Trophoblast cell (in vitro differentiated cells and primary cell): ENCODE measurements at regions not wholly inside any gene's neighbourhood (a gene's known extent, or its start where the extent isn't known, plus 50 kb on each side); places are given as distances from the start of the nearest gene placed in this dataset.

Experiments used
- DNase-seq, 2 donors: peaks; one replicate each; pipeline ENCODE4 v3.0.0-alpha.2; 2016
- H2AFZ ChIP-seq: 2 replicates; pipeline ENCODE4 v1.6.1; 2013; ENCODE audit warnings: low read length, moderate library complexity, mild to moderate bottlenecking; ENCODE audit not compliant: insufficient read depth, poor library complexity
- H2AK5ac ChIP-seq: 2 replicates; pipeline ENCODE4 v1.6.1; 2013; ENCODE audit warnings: mild to moderate bottlenecking, low read length
- H2BK120ac ChIP-seq: 2 replicates; pipeline ENCODE4 v1.6.1; 2013; ENCODE audit warnings: low read length, mild to moderate bottlenecking, moderate library complexity; ENCODE audit not compliant: insufficient read depth, poor library complexity
- H2BK12ac ChIP-seq: 2 replicates; pipeline ENCODE4 v1.6.1; 2013; ENCODE audit warnings: mild to moderate bottlenecking, low read length, moderate library complexity
- H2BK5ac ChIP-seq: 2 replicates; pipeline ENCODE4 v1.6.1; 2013; ENCODE audit warnings: low read length, low read depth, moderate library complexity, mild to moderate bottlenecking; ENCODE audit not compliant: poor library complexity
- H3K14ac ChIP-seq: 2 replicates; pipeline ENCODE4 v1.6.1; 2013; ENCODE audit warnings: mild to moderate bottlenecking, low read length
- H3K18ac ChIP-seq: 2 replicates; pipeline ENCODE4 v1.6.1; 2013; ENCODE audit warnings: mild to moderate bottlenecking, low read length
- H3K23ac ChIP-seq: 2 replicates; pipeline ENCODE4 v1.6.1; 2013; ENCODE audit warnings: low read length
- H3K27ac ChIP-seq: 2 replicates; pipeline ENCODE4 v1.5.1; 2013; ENCODE audit warnings: low read depth, mild to moderate bottlenecking, inconsistent platforms, low read length, moderate library complexity
- H3K27me3 ChIP-seq: 2 replicates; pipeline ENCODE4 v1.6.1; 2013; ENCODE audit warnings: inconsistent platforms, mild to moderate bottlenecking, low read length, moderate library complexity; ENCODE audit not compliant: insufficient read depth
- H3K36me3 ChIP-seq, 2 experiments: 1 replicate in 1 of 2; 2 replicates in 1 of 2; pipeline ENCODE4 v1.6.1; 2013; ENCODE audit warnings: low read length in 2 of 2, mild to moderate bottlenecking in 2 of 2, moderate library complexity in 1 of 2; ENCODE audit not compliant: insufficient read depth in 2 of 2, control insufficient read depth in 1 of 2
- H3K4ac ChIP-seq: 2 replicates; pipeline ENCODE4 v1.6.1; 2013; ENCODE audit warnings: low read depth, mild to moderate bottlenecking, low read length, moderate library complexity
- H3K4me1 ChIP-seq, 2 experiments: 1 replicate in 1 of 2; 2 replicates in 1 of 2; pipeline ENCODE4 v1.6.1; 2013; ENCODE audit warnings: low read length in 2 of 2, mild to moderate bottlenecking in 2 of 2, moderate library complexity in 1 of 2; ENCODE audit not compliant: insufficient read depth in 2 of 2, control insufficient read depth in 1 of 2
- H3K4me2 ChIP-seq: 2 replicates; pipeline ENCODE4 v1.6.1; 2013; ENCODE audit warnings: inconsistent platforms, mild to moderate bottlenecking, low read length, moderate library complexity
- H3K4me3 ChIP-seq: 2 replicates; pipeline ENCODE4 v1.5.1; 2013; ENCODE audit warnings: mild to moderate bottlenecking, low read depth, low read length, inconsistent platforms
- H3K79me1 ChIP-seq: one replicate; pipeline ENCODE4 v1.6.1; 2013; ENCODE audit warnings: low read length
- H3K79me2 ChIP-seq: 2 replicates; pipeline ENCODE4 v1.6.1; 2013; ENCODE audit warnings: low read length, mild to moderate bottlenecking; ENCODE audit not compliant: control insufficient read depth, insufficient read depth, poor library complexity
- H3K9ac ChIP-seq: 2 replicates; pipeline ENCODE4 v1.6.1; 2013; ENCODE audit warnings: mild to moderate bottlenecking, low read length
- H3K9me3 ChIP-seq: 2 replicates; pipeline ENCODE4 v1.6.1; 2013; ENCODE audit warnings: low read depth, mild to moderate bottlenecking, control low read depth, inconsistent platforms, low read length; ENCODE audit not compliant: insufficient read depth
- H4K12ac ChIP-seq: 2 replicates; pipeline ENCODE4 v1.6.1; 2013; ENCODE audit warnings: low read depth, mild to moderate bottlenecking, low read length, moderate library complexity
- H4K8ac ChIP-seq: 2 replicates; pipeline ENCODE4 v1.6.1; 2013; ENCODE audit warnings: low read depth, mild to moderate bottlenecking, low read length, moderate library complexity
- H4K91ac ChIP-seq: one replicate; pipeline ENCODE4 v1.6.1; 2013; ENCODE audit warnings: low read depth, mild to moderate bottlenecking, low read length, moderate library complexity
- WGBS: extraction: QIAGEN DNeasy Blood & Tissue Kit; methylation state at CpG from one replicate; pipeline ENCODE4 v1.1.7; 2013; ENCODE audit warnings: missing lambda C conversion rate; ENCODE audit not compliant: insufficient read length, insufficient coverage; ENCODE audit errors: extremely low coverage; 5-methylcytosine and 5-hydroxymethylcytosine counted together

DNA sequence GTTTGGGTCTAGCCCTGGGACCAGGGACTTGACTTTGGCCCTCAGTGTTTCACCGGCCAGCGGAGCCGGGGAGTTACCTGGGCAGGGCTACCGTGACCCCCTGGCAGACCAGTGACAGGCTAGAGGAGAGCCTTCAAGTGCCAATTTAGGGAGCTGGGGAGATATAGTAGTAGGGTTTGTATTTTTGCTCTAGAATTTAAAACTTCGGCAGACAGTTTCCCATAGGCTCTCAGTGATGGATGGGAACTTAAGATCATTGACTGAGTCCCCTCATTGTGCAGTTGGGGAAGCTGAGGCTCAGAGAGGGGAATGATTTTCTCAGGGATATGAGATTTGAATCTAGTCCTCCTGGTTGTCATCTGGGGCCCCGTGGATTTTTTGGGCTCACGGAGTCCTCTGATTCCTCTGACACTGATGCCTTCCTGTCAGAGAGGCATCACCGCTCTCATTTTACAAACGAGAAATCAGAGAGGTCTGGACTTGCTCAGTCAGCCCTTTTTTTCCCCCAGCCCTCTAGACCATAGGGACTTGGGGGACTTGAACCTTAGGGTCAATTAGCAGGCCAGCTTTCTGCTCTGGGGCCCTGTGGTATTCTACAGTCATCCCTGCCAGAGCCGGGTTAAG lies 58.3 kb upstream of the ACOT11 start:
- Histone ChIP-seq H2AFZ (no peak overlapping the region), H3K18ac (no peak overlapping the region), H3K36me3 (no peaks in the 10 kb centered on the region), H2BK120ac (peak overlapping the region; percentile 43), H4K8ac (peak overlapping the region; percentile 39), H3K4me1 (peaks cover 14 to 19% of the 10 kb centered on the region in 2 experiments), H3K4me2 (no peak overlapping the region), H2AK5ac (no peak overlapping the region), H3K79me1 (peaks cover 20% of the 10 kb centered on the region), H2BK5ac (peak overlapping the region; percentile 47), H3K4ac (no peak overlapping the region), H3K79me2 (peaks cover 4% of the 10 kb centered on the region), H3K23ac (no peak overlapping the region), H3K9me3 (no peaks in the 10 kb centered on the region), H3K27me3 (no peaks in the 10 kb centered on the region), H3K27ac (no peak overlapping the region), H4K12ac (peak overlapping the region; percentile 32), H2BK12ac (peak overlapping the region; percentile 93), H3K9ac (no peak overlapping the region), H3K4me3 (no peak overlapping the region), H3K14ac (no peak overlapping the region), H4K91ac (peak overlapping the region; percentile 78)
- no peak for DNase-seq
- WGBS: no CpG with 5 or more reads among the region's 10 CpGs

DNA sequence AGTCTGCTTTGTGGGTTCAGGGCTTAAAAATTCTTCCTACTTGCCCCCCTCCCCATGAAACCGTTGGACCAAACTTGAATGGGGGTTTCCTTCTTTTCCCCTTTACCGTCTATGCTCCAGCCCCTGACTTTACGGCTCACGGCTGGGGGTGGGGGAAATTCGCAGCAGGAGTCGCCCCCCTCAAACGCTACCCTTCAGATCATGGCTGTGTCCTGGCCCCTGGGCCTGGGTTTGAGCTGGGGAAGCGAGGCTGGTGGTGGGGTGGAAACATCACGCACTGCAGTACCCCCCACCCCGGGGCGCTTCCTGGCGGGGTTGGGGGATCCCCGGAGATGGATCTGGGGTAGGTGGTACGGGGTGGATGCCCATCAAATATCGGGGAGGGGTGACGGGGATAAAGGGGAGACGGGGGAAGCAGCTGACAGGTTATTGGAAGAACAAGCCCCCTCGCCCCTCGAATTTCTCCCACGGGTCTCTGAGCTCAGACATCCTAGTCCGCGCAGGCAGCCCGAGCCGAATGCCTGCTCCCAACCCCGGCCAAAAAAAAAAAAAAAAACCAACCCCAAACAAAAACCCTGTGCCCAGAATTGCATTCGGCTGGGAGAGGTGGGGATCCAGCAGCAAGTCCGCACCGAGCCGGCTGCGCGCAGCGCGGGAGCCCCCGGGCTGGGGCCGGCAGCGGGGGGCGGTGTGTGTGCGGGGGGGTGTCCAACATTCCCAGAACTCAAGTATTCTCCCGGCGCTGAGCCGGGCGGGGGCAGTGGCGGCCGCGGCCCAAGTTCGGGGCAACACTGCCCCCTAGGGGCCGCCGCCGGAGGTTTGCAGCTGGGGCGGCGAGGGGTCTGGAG lies 59.0 kb upstream of the ACOT11 start:
- peak; percentile 75 to 89 for DNase-seq
- H3K36me3 ChIP-seq: no peaks in the 10 kb centered on the region
- peak overlapping the region; percentile 95 for H2BK5ac ChIP-seq
- peak overlapping the region; percentile 97 for H4K8ac ChIP-seq
- H3K27ac ChIP-seq: peak overlapping the region; percentile 89
- peak overlapping the region; percentile 98 for H4K12ac ChIP-seq
- peak overlapping the region; percentile 93 for H2BK12ac ChIP-seq
- peaks cover 4% of the 10 kb centered on the region for H3K79me2 ChIP-seq
- H3K79me1 ChIP-seq: peaks cover 20% of the 10 kb centered on the region
- H3K9ac ChIP-seq: peak overlapping the region; percentile 51
- peak overlapping the region; percentile 83 for H3K14ac ChIP-seq
- H3K4me3 ChIP-seq: peak overlapping the region; percentile 19
- peak overlapping the region; percentile 72 for H3K4me2 ChIP-seq
- H3K27me3 ChIP-seq: no peaks in the 10 kb centered on the region
- peak overlapping the region; percentile 67 for H2AFZ ChIP-seq
- peak overlapping the region; percentile 96 for H2BK120ac ChIP-seq
- H3K4me1 ChIP-seq: peaks cover 17 to 19% of the 10 kb centered on the region in 2 experiments
- H3K23ac ChIP-seq: no peak overlapping the region
- peak overlapping the region; percentile 71 for H3K4ac ChIP-seq
- H4K91ac ChIP-seq: peak overlapping the region; percentile 99
- H2AK5ac ChIP-seq: peak overlapping the region; percentile 99
- peak overlapping the region; percentile 99 for H3K18ac ChIP-seq
- H3K9me3 ChIP-seq: no peaks in the 10 kb centered on the region
- no CpG with 5 or more reads among the region's 51 CpGs for WGBS

DNA sequence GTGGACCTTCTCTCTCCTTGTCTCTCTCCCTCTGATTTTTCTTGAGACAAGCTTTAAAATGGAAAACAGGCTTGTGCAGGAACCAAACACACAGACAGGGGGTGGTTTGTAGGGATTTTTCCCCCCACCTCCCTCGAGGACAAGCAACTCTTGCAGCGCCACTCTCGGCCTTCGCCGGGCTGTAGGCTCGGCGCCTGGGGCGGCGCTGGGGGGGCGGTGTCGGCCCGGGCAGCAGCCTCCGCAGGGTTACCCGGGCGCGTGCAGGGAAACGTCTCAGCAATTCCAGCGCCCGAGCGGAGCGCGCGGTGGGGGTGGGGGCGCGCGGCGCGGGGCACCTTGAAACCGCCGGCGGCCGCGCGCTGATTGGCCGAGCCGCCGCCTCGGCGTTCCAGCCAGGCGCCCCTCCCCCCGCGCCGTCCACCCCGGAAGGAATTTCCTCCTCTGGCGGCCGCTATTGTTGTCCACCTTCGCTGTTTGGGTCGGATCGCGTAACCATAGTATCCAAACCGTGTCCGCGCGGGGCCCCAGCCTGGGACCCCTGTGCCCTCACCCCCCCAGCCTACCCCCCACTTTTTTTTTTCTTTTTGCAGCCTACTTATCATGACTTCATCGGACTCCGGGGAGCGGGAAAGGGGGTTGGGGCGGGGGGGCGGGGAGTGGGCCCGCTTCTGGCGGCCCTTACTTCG lies 59.8 kb upstream of the ACOT11 start:
- Histone ChIP-seq H3K79me1 (peaks cover 20% of the 10 kb centered on the region), H3K18ac (no peak overlapping the region), H4K8ac (peak overlapping the region; percentile 67), H3K27ac (peak overlapping the region; percentile 89), H3K4me2 (peak overlapping the region; percentile 72), H2AFZ (no peak overlapping the region), H2AK5ac (no peak overlapping the region), H3K4ac (no peak overlapping the region), H2BK12ac (peak overlapping the region; percentile 95), H3K4me3 (no peak overlapping the region), H3K79me2 (peaks cover 4% of the 10 kb centered on the region), H3K14ac (peak overlapping the region; percentile 68), H2BK120ac (peak overlapping the region; percentile 70), H3K4me1 (peaks cover 17 to 21% of the 10 kb centered on the region in 2 experiments), H3K27me3 (no peaks in the 10 kb centered on the region), H4K91ac (peak overlapping the region; percentile 82), H3K9ac (no peak overlapping the region), H3K9me3 (no peaks in the 10 kb centered on the region), H3K36me3 (no peaks in the 10 kb centered on the region), H4K12ac (peak overlapping the region; percentile 35), H3K23ac (no peak overlapping the region), H2BK5ac (peak overlapping the region; percentile 3)
- no CpG with 5 or more reads among the region's 62 CpGs for WGBS
- peak; percentile 90 to 96 for DNase-seq

DNA sequence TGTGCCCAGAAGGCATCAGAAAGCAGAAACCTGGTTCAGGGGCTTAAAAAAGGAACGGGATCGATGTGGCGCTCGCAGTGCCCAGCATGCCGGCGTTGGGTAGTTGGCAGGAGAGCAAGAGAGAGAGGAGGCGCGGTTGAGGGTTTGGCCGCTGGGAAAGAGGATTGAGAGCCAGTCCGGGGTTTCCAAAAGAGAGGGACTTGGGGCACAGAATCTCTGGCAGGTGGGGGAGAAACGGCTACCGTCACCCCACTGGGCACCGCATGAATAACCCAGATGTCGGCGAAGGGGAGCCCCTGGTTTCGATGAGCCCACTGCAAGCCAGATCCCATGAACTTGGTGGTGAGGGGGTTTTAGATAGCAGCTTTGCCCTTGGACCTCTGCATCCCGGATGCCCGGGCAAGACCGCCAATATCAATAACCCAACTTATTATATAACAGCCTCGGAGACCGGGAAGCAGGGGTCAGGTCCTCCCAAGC lies 60.4 kb upstream of the ACOT11 start:
- Histone ChIP-seq H3K36me3 (no peaks in the 10 kb centered on the region), H2AK5ac (no peak overlapping the region), H2AFZ (no peak overlapping the region), H3K27me3 (no peaks in the 10 kb centered on the region), H3K4me3 (no peak overlapping the region), H2BK12ac (peak overlapping the region; percentile 95), H3K9ac (no peak overlapping the region), H3K79me2 (peaks cover 4% of the 10 kb centered on the region), H3K27ac (peak overlapping the region; percentile 61), H3K79me1 (peaks cover 20% of the 10 kb centered on the region), H4K8ac (peak overlapping the region; percentile 67), H3K4ac (no peak overlapping the region), H4K91ac (peak overlapping the region; percentile 82), H4K12ac (peak overlapping the region; percentile 35), H3K4me1 (peaks cover 17 to 21% of the 10 kb centered on the region in 2 experiments), H3K18ac (peak overlapping the region; percentile 47), H3K23ac (no peak overlapping the region), H2BK120ac (peak overlapping the region; percentile 70), H3K9me3 (no peaks in the 10 kb centered on the region), H3K4me2 (peak overlapping the region; percentile 72), H3K14ac (peak overlapping the region; percentile 68), H2BK5ac (peak overlapping the region; percentile 3)
- WGBS: no CpG with 5 or more reads among the region's 21 CpGs
- no peak for DNase-seq
